Endothelial cell of umbilical vein (primary cell): ENCODE measurements at regions not wholly inside any gene's neighbourhood (a gene's known extent, or its start where the extent isn't known, plus 50 kb on each side); places are given as distances from the start of the nearest gene placed in this dataset.

Source experiments
- EZH2 ChIP-seq: IDR thresholded peaks from 2 replicates; pipeline ENCODE4 v1.6.1; 2012; ENCODE audit warnings: borderline replicate concordance, low read depth, mild to moderate bottlenecking, moderate library complexity, low read length, inconsistent platforms; ENCODE audit not compliant: severe bottlenecking
- GATA2 ChIP-seq: IDR thresholded peaks from 2 replicates; pipeline ENCODE4 v1.7.0; 2011; ENCODE audit warnings: low read depth, mild to moderate bottlenecking, moderate library complexity, mixed read lengths, low read length; ENCODE audit not compliant: insufficient read length, insufficient read depth
- JUN ChIP-seq: IDR thresholded peaks from 2 replicates; pipeline ENCODE4 v1.6.1; 2011; ENCODE audit warnings: borderline replicate concordance, low read depth; ENCODE audit not compliant: insufficient read length, insufficient read depth
- MYC ChIP-seq: IDR thresholded peaks from one replicate; pipeline ENCODE4 v1.6.1; 2011; ENCODE audit warnings: mild to moderate bottlenecking, low read depth, low read length
- POLR2A ChIP-seq: IDR thresholded peaks from 2 replicates; pipeline ENCODE4 v1.6.1; 2012; ENCODE audit warnings: low read depth, mild to moderate bottlenecking, control low read depth, low read length
- POLR2AphosphoS5 ChIP-seq: IDR thresholded peaks from 2 replicates; pipeline ENCODE4 v1.6.1; 2012; ENCODE audit warnings: low read depth, mild to moderate bottlenecking, control low read depth, low read length, moderate library complexity; ENCODE audit not compliant: insufficient read depth
- TF ChIP-seq, protein P1 (sequence below), 2 donors: IDR thresholded peaks; 1 replicate in 1 of 2; 2 replicates in 1 of 2; pipeline ENCODE4 v1.5.1; 2011; ENCODE audit warnings: low read length in 2 of 2, mild to moderate bottlenecking in 2 of 2, moderate library complexity in 2 of 2, control low read depth in 1 of 2, inconsistent platforms in 1 of 2, low read depth in 1 of 2; ENCODE audit not compliant: insufficient read depth in 1 of 2; ENCODE audit errors: extremely low read depth in 1 of 2

DNA sequence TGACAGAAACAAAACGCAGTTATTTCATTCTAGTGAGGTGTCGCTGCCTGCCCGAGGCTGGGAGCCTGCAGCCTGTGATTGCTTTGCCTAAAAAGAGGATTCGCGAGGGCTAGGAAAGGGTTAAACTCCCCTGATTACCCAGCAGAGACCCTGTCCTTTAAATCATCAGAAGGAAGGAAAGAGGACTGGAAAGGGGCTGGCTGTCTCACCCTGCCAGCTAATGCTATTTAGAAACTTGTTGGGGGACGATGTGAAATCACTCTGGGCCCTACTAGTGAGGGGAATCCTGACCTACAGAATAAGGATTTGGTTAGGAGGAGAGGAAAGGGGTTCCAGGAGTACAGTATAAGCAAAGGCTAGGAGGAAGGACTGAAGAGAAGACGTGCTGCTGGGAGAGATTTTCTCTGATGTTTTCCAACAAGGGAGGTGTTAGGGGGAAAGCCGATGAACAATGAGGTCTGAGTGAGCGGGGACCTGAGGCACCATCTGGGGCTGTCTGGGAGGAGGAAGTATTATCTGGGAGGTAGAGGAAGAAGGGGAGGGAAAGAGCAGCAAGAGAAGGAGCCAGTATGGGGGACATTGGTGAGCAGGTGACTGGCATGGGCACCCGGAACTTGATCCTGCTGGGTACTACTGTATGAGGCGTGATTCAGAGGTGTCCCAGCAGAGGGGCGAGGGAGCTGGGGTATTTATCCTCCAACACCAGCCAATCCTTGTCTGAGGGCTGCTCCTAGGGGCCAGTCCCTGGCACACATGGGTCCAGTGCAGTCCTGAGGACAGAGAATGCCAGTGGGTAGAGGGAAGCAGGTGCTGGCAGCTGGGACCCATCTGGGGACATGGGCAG is 55.7 kb upstream of the PTPRS start:
- TF ChIP-seq JUN (no peak), EZH2 (no peak), POLR2AphosphoS5 (no peak), MYC (no peak), GATA2 (no peak), POLR2A (no peak)
- TF ChIP-seq, protein P1, sequence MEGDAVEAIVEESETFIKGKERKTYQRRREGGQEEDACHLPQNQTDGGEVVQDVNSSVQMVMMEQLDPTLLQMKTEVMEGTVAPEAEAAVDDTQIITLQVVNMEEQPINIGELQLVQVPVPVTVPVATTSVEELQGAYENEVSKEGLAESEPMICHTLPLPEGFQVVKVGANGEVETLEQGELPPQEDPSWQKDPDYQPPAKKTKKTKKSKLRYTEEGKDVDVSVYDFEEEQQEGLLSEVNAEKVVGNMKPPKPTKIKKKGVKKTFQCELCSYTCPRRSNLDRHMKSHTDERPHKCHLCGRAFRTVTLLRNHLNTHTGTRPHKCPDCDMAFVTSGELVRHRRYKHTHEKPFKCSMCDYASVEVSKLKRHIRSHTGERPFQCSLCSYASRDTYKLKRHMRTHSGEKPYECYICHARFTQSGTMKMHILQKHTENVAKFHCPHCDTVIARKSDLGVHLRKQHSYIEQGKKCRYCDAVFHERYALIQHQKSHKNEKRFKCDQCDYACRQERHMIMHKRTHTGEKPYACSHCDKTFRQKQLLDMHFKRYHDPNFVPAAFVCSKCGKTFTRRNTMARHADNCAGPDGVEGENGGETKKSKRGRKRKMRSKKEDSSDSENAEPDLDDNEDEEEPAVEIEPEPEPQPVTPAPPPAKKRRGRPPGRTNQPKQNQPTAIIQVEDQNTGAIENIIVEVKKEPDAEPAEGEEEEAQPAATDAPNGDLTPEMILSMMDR (IDR thresholded peaks at IDR 0.05; ENCODE audit: extremely low read depth in 1 of 2, insufficient read depth in 1 of 2, low read depth in 1 of 2, low read length in 2 of 2), result no peak
